ENCODE measurements at regions not wholly inside any gene's neighbourhood (a gene's known extent, or its start where the extent isn't known, plus 50 kb on each side); places are given as distances from the start of the nearest gene placed in this dataset.

DNA sequence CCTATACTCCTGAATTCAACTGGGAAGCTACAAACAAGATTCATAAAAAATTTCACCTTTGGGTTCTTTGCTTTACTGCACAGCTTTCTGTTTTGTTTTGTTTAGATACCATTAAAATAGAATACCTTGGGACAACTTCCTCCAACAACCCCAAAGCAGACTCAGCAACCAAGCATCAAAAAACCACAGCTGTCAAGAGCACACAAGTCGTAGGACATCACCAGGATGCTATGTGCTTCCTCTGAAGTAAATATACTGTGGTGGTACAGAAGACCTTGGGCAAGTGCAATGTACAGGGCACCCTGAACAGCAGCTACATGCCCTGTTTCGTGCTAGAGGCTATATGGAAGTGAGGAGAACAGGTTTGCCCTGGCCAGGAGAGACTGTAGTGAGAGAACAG, 359.3 kb downstream of the BCL11B start:
- Histone ChIP-seq H3K27ac (ENCODE audit: low read depth, low read length) (no peak overlapping the region), H2AFZ (ENCODE audit: low read depth, low read length) (no peak overlapping the region), H4K20me1 (ENCODE audit: insufficient read depth, low read length) (no peaks in the 10 kb centered on the region), H3K36me3 (ENCODE audit: insufficient read depth, low read length) (no peaks in the 10 kb centered on the region), H3K4me3 (ENCODE audit: insufficient read depth, low read depth, low read length) (no peak overlapping the region), H3K9me3 (ENCODE audit: insufficient read depth, low read depth, low read length) (no peaks in the 10 kb centered on the region), H3K27me3 (ENCODE audit: insufficient read depth, low read length) (peaks cover 15% of the 10 kb centered on the region), H3K79me2 (ENCODE audit: insufficient read depth, low read length) (no peaks in the 10 kb centered on the region), H3K4me2 (ENCODE audit: low read length) (no peak overlapping the region), H3K4me1 (ENCODE audit: insufficient read depth, low read length) (peaks cover 19% of the 10 kb centered on the region), H3K9ac (ENCODE audit: low read length) (no peak overlapping the region)
- no peaks in the 10 kb centered on the region for H3K9me3 Mint-ChIP-seq (ENCODE audit: unreplicated experiment)
- H3K36me3 Mint-ChIP-seq (ENCODE audit: low read depth, unreplicated experiment) = no peaks in the 10 kb centered on the region
- H3K27ac Mint-ChIP-seq (ENCODE audit: unreplicated experiment) = no peak overlapping the region
- DNase-seq (ENCODE audit: low read depth) = no peak
- FAIRE-seq = no peak
- TF ChIP-seq, protein P1, sequence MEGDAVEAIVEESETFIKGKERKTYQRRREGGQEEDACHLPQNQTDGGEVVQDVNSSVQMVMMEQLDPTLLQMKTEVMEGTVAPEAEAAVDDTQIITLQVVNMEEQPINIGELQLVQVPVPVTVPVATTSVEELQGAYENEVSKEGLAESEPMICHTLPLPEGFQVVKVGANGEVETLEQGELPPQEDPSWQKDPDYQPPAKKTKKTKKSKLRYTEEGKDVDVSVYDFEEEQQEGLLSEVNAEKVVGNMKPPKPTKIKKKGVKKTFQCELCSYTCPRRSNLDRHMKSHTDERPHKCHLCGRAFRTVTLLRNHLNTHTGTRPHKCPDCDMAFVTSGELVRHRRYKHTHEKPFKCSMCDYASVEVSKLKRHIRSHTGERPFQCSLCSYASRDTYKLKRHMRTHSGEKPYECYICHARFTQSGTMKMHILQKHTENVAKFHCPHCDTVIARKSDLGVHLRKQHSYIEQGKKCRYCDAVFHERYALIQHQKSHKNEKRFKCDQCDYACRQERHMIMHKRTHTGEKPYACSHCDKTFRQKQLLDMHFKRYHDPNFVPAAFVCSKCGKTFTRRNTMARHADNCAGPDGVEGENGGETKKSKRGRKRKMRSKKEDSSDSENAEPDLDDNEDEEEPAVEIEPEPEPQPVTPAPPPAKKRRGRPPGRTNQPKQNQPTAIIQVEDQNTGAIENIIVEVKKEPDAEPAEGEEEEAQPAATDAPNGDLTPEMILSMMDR (IDR thresholded peaks at IDR 0.05; ENCODE audit: insufficient read depth, low read depth, low read length) = no peak
- no peak for TF ChIP-seq EZH2 (IDR thresholded peaks at IDR 0.05; ENCODE audit: insufficient read depth, low read length)
- peaks cover 38% of the 10 kb centered on the region for H3K4me1 Mint-ChIP-seq (ENCODE audit: low read depth, unreplicated experiment)
- peaks cover 27% of the 10 kb centered on the region for H3K27me3 Mint-ChIP-seq (ENCODE audit: low read depth, unreplicated experiment)
- no peak overlapping the region for H3K4me3 Mint-ChIP-seq (ENCODE audit: unreplicated experiment)

DNA sequence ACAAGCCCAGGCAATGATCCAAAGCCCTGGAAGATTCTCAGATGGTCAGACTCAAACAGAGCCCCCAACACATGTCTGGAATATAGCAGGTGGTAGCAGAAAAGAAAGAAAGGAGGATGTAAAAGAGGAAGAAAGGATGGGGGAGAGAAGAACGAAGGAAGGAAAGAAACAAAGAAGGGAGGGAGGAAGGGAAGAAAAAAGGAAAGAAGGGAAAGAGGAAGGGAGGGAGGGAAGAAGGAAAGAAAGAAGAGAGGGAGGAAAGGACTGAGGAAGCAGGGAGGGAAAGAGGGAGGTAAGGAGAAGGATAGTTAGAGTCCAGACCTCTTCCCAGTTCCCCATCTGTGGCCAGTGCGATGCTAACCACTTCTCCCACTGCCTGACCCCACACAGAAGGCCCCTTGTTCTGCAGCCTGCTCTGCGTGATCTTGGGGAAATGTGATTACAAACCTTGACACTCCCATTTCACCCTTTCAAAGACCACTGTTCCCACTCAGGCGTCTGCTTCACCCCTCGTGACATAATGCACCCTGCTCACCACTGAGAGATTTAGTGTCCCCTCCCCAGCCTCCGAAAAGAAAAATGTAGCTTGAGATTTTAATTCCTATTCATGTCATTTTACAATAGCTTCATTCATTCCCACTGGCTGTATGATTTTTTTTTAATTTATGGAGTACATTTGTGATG, 357.9 kb downstream of the BCL11B start:
- Histone ChIP-seq H3K27ac (ENCODE audit: low read depth, low read length) (no peak overlapping the region), H3K4me1 (ENCODE audit: insufficient read depth, low read length) (peaks cover 12% of the 10 kb centered on the region), H3K4me3 (ENCODE audit: insufficient read depth, low read depth, low read length) (no peak overlapping the region), H3K9ac (ENCODE audit: low read length) (no peak overlapping the region), H3K36me3 (ENCODE audit: insufficient read depth, low read length) (no peaks in the 10 kb centered on the region), H3K79me2 (ENCODE audit: insufficient read depth, low read length) (no peaks in the 10 kb centered on the region), H3K9me3 (ENCODE audit: insufficient read depth, low read depth, low read length) (no peaks in the 10 kb centered on the region), H4K20me1 (ENCODE audit: insufficient read depth, low read length) (no peaks in the 10 kb centered on the region), H3K27me3 (ENCODE audit: insufficient read depth, low read length) (peaks cover 17% of the 10 kb centered on the region), H3K4me2 (ENCODE audit: low read length) (no peak overlapping the region), H2AFZ (ENCODE audit: low read depth, low read length) (no peak overlapping the region)
- no peaks in the 10 kb centered on the region for H3K9me3 Mint-ChIP-seq (ENCODE audit: unreplicated experiment)
- H3K27me3 Mint-ChIP-seq (ENCODE audit: low read depth, unreplicated experiment) = peaks cover 38% of the 10 kb centered on the region
- DNase-seq (ENCODE audit: low read depth) = no peak
- FAIRE-seq = no peak
- no peak overlapping the region for H3K4me3 Mint-ChIP-seq (ENCODE audit: unreplicated experiment)
- H3K4me1 Mint-ChIP-seq (ENCODE audit: low read depth, unreplicated experiment) = peaks cover 28% of the 10 kb centered on the region
- H3K27ac Mint-ChIP-seq (ENCODE audit: unreplicated experiment) = no peak overlapping the region
- TF ChIP-seq, protein P1 (IDR thresholded peaks at IDR 0.05; ENCODE audit: insufficient read depth, low read depth, low read length) = no peak
- TF ChIP-seq EZH2 (IDR thresholded peaks at IDR 0.05; ENCODE audit: insufficient read depth, low read length) = no peak
- no peaks in the 10 kb centered on the region for H3K36me3 Mint-ChIP-seq (ENCODE audit: low read depth, unreplicated experiment)

DNA sequence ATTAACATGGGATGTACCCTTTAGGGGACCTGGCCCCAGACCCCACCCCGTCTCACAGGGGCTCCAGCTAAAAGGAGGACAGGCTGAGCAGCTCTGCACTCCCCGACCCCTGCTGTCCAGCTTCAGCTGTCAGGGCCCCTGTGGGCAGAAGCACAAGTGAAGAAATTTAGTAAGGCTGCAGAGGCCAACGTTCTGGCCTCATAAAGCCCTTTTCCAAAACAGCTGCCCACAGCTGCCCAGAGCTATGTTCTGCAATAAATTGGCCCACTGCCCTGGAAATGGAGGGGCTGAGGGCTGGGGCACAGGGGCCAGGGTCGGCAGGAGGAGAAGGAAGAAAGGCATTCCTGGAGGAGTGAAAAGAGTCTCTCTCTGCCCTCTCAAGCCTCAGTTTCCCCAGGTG, 357.1 kb downstream of the BCL11B start:
- peaks cover 20% of the 10 kb centered on the region for H3K4me1 Mint-ChIP-seq (ENCODE audit: low read depth, unreplicated experiment)
- no peaks in the 10 kb centered on the region for H3K36me3 Mint-ChIP-seq (ENCODE audit: low read depth, unreplicated experiment)
- no peak for DNase-seq (ENCODE audit: low read depth)
- TF ChIP-seq, protein P1 (IDR thresholded peaks at IDR 0.05; ENCODE audit: insufficient read depth, low read depth, low read length) = no peak
- TF ChIP-seq EZH2 (IDR thresholded peaks at IDR 0.05; ENCODE audit: insufficient read depth, low read length) = no peak
- H3K4me2 ChIP-seq (ENCODE audit: low read length) = no peak overlapping the region
- H3K4me3 ChIP-seq (ENCODE audit: insufficient read depth, low read depth, low read length) = no peak overlapping the region
- peaks cover 39% of the 10 kb centered on the region for H3K27me3 Mint-ChIP-seq (ENCODE audit: low read depth, unreplicated experiment)
- H4K20me1 ChIP-seq (ENCODE audit: insufficient read depth, low read length) = no peaks in the 10 kb centered on the region
- H3K9me3 Mint-ChIP-seq (ENCODE audit: unreplicated experiment) = no peaks in the 10 kb centered on the region
- H3K36me3 ChIP-seq (ENCODE audit: insufficient read depth, low read length) = no peaks in the 10 kb centered on the region
- no peak for FAIRE-seq
- H3K79me2 ChIP-seq (ENCODE audit: insufficient read depth, low read length) = no peaks in the 10 kb centered on the region
- H3K4me1 ChIP-seq (ENCODE audit: insufficient read depth, low read length) = peaks cover 4% of the 10 kb centered on the region
- H3K9me3 ChIP-seq (ENCODE audit: insufficient read depth, low read depth, low read length) = no peaks in the 10 kb centered on the region
- no peak overlapping the region for H3K9ac ChIP-seq (ENCODE audit: low read length)
- H3K27me3 ChIP-seq (ENCODE audit: insufficient read depth, low read length) = peaks cover 17% of the 10 kb centered on the region
- no peak overlapping the region for H3K27ac ChIP-seq (ENCODE audit: low read depth, low read length)
- H3K4me3 Mint-ChIP-seq (ENCODE audit: unreplicated experiment) = no peak overlapping the region
- H3K27ac Mint-ChIP-seq (ENCODE audit: unreplicated experiment) = no peak overlapping the region
- no peak overlapping the region for H2AFZ ChIP-seq (ENCODE audit: low read depth, low read length)

Data from astrocyte (in vitro differentiated cells and primary cell).